A673 (cell line): ENCODE measurements at regions not wholly inside any gene's neighbourhood (a gene's known extent, or its start where the extent isn't known, plus 50 kb on each side); places are given as distances from the start of the nearest gene placed in this dataset.

Source experiments
- CTCF ChIP-seq: fragments of 300-800, 200-600 bp; sonication (generic); conservative IDR thresholded peaks from 2 replicates; pipeline ENCODE4 v1.5.1; 2017; ENCODE audit warnings: low read depth, mild to moderate bottlenecking, antibody characterized with exemption, low read length, moderate library complexity, mixed read lengths
- EZH2 ChIP-seq: fragments of 200-600 bp; sonication (generic); IDR thresholded peaks from 2 replicates; pipeline ENCODE4 v1.6.1; 2017; ENCODE audit warnings: borderline replicate concordance, low read depth, mild to moderate bottlenecking, mixed read lengths, antibody characterized with exemption, low read length; ENCODE audit not compliant: poor library complexity, severe bottlenecking

- TF ChIP-seq EZH2 (no peak), CTCF (no peak)
Observed at GRCh38 chr6:167669870-167670802, 156.6 kb upstream of the AFDN start.
